ENCODE measurements at regions not wholly inside any gene's neighbourhood (a gene's known extent, or its start where the extent isn't known, plus 50 kb on each side); places are given as distances from the start of the nearest gene placed in this dataset.

GRCh38 chrX:45823536-45823935 is 622.9 kb upstream of the DIPK2B start:
- TF ChIP-seq POLR2A (IDR thresholded peaks at IDR 0.05) (no peak), POLR2AphosphoS5 (IDR thresholded peaks at IDR 0.05) (no peak)
- TF ChIP-seq, protein P1, sequence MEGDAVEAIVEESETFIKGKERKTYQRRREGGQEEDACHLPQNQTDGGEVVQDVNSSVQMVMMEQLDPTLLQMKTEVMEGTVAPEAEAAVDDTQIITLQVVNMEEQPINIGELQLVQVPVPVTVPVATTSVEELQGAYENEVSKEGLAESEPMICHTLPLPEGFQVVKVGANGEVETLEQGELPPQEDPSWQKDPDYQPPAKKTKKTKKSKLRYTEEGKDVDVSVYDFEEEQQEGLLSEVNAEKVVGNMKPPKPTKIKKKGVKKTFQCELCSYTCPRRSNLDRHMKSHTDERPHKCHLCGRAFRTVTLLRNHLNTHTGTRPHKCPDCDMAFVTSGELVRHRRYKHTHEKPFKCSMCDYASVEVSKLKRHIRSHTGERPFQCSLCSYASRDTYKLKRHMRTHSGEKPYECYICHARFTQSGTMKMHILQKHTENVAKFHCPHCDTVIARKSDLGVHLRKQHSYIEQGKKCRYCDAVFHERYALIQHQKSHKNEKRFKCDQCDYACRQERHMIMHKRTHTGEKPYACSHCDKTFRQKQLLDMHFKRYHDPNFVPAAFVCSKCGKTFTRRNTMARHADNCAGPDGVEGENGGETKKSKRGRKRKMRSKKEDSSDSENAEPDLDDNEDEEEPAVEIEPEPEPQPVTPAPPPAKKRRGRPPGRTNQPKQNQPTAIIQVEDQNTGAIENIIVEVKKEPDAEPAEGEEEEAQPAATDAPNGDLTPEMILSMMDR (IDR thresholded peaks at IDR 0.05): no peak
